ENCODE measurements at regions not wholly inside any gene's neighbourhood (a gene's known extent, or its start where the extent isn't known, plus 50 kb on each side); places are given as distances from the start of the nearest gene placed in this dataset.
"Not testable (repeated sequence)": the region's sequence is repeated elsewhere in the genome, so short reads cannot be mapped to it uniquely, and the experiment has no call there.

DNA sequence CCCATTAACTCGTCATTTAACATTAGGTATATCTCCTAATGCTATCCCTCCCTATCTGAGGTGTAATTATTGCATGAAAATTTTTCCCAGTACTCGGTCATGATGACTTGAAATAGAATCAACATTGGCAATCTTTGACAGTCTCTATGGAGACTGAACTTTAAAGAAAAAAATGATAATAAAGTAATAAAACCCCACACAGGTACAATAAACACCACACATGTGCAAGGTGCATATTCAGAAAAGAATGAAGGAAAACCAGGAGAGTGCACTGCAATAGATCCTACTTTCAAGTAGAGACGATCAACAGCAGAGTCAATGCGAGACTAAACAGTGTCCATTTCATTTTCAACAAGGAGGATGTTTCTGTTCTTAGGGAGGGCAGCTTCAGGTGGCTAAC is 1253.8 kb upstream of the TMEM132C start:
- DNase-seq (ENCODE audit: low read depth, low spot score), result no peak

DNA sequence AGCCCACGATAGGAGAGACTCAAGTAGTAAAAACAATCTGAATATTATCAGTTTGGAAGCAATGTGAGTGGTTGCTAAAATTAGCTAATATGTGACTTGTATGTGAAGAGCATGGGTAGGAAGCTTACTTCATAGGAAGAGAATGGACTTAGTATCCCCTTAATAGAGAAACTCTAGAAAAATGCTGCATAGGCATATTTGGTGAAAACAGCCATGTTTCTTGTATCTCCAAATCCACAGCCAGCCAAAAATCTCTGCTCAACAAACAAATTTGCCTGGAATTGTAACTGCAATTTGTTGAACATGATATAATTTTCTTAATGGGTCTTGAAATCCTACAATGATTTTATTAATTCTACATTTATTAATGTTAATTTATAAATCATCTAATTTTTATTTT is 1252.9 kb upstream of the TMEM132C start:
- no peak for DNase-seq (ENCODE audit: low read depth, low spot score)

DNA sequence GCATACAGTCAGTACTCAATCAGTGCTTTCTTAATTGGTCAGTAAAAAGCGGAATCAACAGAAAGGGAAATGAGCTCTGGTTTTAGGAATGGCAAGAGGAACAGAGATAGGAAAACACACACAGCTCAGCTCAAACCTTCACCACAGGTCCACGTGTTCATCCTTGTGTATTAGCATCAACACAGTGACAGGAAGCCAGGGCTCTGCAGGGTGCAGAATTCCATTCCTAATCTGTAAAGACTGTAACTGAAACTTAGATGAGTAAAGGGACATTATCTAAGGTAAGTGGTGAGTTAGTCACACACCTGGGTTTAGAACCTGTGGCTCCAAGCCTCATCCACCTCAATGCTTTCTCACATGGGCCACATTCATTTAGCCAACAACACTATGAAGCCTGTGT is 1242.2 kb upstream of the TMEM132C start:
- DNase-seq (ENCODE audit: low read depth, low spot score), result no peak

DNA sequence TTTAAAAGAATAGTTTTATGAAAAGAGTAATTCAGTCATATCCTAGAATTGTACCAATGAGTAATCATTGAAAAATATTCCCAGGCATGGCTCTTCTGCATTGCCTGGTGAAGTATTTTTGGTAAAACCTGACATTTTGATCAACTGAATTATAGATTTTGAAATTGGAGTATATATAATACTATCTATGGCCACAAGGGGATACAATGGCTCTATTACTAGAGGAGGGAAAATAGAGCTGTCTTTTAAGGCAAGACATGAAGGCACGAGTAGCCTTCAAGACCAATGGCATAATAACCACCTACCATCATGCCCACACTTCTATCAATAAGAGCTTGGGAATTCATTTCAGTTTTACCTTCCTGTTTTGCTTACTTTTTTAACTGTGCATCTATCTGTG is 1241.4 kb upstream of the TMEM132C start:
- no peak for DNase-seq (ENCODE audit: low read depth, low spot score)

DNA sequence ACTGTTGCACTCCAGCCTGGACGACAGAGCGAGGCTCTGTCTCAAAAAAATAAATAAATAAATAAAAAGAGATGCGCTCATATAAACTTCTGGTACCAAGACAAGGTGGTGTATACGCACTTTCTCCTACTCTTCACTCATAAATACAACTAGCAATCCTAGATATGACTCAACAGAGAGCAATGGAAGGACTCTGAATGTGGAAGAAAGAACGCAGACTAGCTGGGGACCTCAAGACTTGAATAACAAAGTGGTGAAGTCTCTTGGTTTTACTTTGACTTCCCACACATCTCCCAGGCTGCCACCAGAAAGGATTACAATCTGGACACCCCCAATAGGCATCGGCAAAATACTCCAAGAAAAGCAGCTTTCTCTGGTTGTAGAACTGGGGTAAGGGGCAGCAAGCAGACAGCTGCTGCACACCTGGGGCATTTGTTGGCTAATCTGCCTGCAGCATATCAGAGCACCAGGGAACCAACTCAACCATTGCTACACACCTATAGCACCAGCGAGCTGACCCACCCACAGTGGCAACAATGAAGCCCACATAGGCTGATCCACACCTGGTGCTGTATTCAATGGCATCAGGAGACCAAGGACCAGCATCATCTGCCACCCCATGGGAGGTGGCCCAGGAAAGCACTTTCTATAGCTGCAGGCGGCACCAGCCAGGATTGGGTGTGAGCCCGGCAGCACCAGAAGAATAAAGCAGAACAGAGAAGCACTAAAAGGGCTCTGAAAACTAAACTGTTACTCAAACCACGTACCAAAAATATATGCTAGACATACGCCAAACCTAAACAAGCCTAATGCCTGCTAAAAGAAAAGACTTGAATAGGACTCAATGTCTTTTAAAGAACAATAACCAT is 1231.7 kb upstream of the TMEM132C start:
- no peak for DNase-seq (ENCODE audit: low read depth, low spot score)

DNA sequence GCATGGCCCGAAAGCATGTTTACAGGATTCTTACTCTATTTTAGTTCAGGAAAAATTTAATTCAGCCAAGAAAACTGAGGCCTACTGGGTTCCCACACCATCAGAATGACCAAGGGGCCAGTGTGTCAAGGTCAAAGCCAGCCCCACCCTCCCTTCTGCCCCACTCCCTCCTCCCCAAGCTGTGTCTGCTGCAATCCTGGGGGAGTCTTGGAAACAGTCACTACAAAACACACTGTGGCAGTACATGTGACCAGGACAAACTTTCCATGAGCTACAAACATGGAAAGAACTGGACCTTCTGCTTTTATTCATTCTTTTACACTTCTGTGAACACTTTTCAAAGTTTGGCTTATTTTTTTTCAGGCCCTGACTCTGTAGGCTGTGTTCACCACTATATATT is 1228.8 kb upstream of the TMEM132C start:
- no peak for DNase-seq (ENCODE audit: low read depth, low spot score)

DNA sequence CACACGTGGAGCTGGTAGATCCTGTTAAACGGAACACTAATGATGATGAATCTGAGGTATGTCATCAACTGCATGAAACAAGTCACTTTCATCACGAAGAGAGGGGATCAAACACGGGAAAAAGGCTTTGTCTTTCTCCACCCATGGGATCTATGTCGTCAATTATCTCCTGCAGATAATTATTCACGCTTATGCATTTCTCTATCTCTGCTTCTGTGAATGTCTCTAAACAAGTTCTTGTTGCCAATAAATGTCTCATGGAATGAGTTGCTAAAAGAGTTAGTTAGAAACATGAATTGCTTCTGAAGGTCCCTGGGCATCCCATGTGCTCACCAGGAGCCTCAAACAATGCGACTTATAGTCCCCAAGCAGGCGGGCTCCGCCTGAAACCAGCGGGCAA is 1228.2 kb upstream of the TMEM132C start:
- no peak for DNase-seq (ENCODE audit: low read depth, low spot score)

DNA sequence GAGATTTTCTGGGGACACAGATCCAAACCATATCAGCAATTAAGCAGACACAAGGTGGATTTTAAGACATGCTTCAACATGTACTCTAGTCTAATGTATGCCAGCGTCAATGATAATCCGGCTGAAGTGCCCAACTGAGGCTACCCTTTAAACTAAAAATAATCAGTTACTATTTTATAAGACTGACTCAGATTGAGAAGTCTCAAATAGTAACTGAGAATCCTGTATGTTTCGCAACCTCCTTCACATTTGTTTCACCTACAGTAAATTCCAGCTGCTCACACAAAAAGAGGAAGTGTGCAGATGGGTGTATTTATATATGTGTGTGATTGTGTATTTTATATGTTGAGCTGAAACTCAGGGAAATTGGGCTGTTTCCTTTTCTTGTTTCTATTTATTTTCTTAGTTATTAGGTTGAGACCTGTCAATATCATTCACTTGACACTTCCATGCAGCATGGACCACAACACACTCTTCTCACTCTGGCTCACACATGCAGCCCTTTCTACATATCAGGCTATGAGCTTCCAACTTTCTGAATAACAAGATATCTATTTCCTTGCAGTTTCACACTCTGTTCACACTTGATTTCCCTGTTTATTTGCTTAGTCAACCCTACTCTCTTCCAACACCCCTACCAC is 1224.9 kb upstream of the TMEM132C start:
- no peak for DNase-seq (ENCODE audit: low read depth, low spot score)

DNA sequence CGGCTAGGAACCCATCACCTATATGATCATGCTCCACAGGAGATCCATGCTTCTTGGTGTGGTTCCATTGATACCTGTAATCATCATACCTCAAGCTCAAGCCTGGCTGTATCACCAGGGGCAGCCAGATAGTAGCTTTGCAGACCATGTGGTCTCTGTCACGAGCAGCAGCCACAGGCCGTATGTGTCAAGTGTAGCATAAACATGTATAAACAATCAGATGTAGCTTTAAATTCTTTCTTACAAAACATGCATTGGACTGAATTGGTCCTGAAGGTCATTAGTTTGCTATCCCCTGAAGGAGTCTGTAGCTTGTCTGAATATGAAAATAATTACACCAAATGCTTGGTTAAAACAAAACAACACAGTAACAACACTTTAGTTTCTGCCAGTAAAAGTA is 1223.2 kb upstream of the TMEM132C start:
- DNase-seq (ENCODE audit: low read depth, low spot score), result no peak

DNA sequence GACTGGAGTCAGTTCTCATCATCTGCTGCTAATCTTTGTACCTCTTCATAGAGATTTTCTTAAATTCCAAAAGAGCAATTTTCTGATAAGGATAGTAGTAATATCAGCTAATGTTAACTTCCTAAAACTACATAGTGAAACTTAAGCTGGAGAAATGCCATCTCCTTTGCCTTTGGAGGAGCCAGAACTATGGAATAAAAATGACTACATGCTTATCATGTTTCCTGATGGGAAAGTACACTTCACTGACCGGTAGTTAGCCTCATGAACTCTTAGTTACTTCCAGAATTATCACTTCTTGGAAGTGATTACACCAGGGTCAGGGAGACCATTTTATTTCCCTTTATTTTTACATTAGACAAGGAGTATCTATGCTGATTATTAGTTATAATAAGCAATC is 1222.1 kb upstream of the TMEM132C start:
- no peak for DNase-seq (ENCODE audit: low read depth, low spot score)

DNA sequence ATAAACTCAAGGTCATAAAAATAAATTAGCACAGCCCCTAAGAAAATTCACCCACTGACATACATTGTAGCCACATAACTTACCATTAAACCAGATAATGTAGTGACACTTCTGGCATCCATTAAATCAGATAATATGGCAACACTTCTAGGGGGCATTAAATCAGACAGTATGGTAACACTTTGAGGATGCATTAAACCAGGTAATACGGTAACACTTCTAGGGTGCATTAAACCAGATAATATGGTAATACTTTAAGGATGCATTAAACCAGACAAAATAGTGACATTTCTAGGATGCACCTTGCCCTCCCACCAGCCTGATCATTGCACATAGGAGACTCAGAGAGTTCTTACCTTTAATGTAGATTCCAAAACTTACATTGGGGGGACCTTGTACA is 1220.5 kb upstream of the TMEM132C start:
- no peak for DNase-seq (ENCODE audit: low read depth, low spot score)

DNA sequence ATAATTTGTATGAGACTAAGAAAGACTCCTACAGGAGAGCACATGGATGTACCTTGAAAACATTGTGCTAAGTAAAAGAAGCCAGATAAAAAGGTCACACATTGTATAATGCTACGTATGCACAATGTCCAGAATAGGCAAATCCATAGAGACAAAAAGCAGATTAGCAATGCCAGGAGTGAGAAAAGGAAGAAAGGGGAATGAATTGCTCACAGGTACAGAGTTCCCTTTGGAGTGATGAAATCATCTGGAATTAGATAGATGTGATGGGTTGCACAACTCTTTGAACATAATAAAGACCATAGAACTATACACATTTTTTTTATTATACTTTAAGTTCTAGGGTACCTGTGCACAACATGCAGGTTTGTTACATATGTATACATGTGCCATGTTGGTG is 1218.9 kb upstream of the TMEM132C start:
- DNase-seq (ENCODE audit: low read depth, low spot score), result no peak

DNA sequence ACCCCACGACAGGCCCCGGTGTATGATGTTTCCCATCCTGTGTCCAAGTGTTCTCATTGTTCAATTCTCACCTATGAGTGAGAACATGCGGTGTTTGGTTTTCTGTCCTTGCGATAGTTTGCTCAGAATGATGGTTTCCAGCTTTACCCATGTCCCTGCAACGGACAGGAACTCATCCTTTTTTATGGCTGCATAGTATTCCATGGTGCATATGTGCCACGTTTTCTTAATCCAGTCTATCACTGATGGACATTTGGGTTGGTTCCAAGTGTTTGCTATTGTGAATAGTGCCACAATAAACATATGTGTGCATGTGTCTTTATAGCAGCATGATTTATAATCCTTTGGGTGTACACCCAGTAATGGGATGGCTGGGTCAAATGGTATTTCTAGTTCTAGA is 1218.4 kb upstream of the TMEM132C start:
- not testable (repeated sequence) for DNase-seq (ENCODE audit: low read depth, low spot score)

DNA sequence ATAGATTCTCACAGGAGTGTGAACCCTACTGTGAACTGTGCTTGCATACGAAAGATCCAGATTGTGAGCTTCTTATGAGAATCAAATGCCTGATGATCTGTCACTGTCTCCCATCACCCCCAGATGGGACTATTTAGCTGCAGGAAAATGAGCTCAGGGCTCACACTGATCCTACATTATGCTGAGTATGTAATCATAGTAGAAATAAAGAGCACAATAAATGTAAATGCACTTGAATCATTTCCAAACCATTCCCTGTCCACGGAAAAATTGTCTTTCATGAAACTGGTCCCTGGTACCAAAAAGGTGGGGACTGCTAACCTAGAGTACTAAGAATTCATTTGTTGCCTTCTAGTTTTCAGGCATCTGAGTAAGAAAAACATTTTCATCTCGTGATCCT is 1215.8 kb upstream of the TMEM132C start:
- no peak for DNase-seq (ENCODE audit: low read depth, low spot score)

DNA sequence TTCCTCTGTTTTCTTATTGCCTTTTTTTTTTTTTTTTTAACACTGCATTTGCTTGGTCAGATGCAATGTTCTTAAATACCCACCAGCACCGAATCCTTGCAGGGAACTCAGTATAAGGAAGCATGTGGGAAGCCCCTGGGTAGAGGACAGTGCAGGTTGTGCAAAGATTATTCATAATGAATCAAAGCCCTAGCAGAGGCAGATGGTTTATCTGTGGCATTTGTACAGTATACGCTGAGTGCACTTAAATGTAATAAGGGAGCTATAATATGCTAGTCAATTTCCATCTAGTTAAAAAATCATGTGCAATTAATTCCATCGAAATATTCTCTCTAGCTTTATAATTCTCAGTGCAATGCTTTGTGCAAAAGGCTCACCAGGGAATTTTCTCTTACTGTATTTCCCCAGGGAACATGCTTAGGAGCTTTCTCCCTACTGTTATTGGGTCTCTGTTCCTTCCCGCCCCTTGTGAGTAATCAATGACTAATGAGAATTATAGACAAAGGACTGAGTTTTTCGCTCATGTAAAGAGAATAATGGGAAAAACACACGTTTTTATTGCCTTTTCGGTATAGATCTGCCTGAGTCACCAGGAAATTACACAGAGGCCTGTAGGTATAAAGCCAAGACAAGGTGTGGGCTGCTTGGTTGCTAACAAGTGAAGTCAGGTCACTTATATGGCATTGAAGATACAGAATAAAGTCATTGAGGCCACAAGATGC is 1214.3 kb upstream of the TMEM132C start:
- no peak for DNase-seq (ENCODE audit: low read depth, low spot score)

DNA sequence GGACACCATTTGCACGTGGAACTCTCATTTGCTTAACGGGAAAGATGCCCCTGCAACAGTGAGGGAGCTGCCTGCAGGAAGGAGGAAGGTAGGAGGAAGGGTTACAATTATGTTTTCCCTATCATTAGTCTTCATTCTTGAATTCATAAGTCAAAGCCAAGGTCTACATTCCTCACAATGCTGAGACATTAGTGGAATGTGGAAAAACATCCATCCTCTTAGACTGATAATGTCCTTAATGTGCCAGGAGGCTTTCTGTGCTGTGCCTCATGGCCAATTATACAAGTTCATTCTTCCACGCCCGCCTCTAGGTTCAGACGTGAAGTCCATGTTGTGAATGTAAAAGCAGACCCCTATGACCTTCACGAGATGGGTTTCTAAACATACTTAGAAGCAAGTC is 1212.4 kb upstream of the TMEM132C start:
- no peak for DNase-seq (ENCODE audit: low read depth, low spot score)

DNA sequence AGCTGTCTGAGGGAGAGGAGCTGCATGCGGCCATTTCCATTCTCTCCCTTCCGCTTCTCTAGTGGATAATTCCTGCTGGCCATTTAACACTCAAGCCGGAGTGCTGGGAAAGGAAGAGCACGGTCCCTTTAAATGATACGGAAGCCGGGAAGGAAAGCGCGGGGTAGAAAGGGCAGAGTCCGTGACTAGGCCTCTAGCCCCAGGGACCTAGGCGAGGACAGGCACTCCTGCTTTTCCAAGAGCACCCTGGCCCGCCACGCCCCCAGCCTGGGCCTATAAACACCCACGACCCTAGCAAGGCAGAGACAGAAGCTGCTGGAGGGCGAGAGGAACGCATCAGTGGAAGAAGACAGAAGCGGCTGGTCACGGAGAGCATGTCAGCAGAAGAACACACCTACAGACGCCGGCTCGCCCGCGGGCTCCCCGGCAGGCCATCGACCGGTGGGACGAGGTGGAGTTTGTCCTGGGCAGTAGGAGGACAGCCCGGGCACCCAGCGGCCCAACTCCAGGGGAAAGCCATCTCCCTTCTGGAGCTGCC is 1206.6 kb upstream of the TMEM132C start:
- no peak for DNase-seq (ENCODE audit: low read depth, low spot score)

DNA sequence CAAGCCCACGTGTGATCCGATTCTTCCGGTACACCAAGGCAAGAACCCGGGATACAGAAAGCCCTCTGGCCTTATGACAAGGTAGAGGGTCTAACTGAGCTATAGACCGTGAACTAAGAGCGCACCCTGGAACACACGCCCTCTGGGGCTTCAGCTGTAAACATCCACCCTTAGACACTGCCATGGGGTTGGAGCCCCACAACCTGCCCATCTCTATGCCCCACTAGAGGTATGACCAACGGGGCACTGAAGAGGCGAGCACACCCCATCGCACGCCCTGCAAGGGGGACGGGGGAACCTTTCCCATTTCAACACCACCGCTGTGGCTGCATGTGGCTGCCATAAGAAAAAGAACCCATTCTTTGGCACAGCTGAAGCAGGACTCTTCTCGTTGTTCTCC is 1206.0 kb upstream of the TMEM132C start:
- no peak for DNase-seq (ENCODE audit: low read depth, low spot score)

DNA sequence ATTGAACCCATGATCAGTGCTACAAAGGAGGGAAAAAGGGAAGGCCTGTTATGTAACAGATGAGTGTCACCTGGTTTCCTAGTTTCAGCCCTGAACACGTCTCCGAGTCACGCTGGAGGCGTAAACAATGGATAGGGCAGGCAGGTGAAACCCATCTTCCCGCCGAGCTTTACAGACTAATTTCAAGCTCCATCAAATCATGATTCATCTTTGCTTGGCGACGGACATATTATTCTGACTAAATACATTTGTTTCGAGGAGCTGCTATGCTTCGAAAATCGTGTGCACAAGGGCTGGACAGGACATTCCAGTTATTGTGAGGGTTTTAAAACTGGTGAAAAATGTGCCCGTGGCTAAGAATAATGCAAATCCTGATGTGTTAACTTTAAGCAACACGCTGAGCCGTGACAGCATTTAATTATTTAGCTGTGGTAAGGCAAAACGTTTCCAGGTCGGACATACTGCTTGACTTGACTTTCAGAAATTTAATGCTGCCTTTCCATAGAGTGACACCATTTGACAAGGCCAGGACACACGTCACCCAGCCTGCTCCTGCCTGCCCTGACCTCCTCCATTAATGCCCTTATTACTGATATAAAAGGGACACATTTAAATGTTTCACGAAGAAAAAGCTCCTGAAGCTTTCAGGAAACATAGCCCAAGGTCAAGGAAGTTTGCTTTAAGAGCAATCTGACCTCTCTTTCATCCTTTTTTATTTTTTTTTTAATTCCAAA is 1203.5 kb upstream of the TMEM132C start:
- no peak for DNase-seq (ENCODE audit: low read depth, low spot score)

DNA sequence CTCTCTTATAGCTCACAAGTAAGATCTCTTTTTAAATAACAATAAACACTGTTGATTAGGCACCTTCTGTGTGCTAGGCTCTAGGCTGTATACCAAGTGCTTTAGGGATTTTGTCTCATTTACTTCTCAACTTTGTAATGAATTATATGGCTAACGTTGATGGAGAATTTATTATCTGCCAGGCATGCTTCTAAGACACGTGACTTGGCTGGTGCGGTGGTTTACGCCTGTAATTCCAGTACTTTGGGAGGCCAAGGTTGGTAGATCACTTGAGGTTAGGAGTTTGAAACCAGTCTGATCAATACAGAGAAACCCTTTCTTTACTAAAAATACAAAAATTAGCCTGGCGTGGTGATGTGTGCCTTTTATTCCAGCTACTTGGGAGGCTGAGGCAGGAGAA is 1202.8 kb upstream of the TMEM132C start:
- DNase-seq (ENCODE audit: low read depth, low spot score), result no peak

DNA sequence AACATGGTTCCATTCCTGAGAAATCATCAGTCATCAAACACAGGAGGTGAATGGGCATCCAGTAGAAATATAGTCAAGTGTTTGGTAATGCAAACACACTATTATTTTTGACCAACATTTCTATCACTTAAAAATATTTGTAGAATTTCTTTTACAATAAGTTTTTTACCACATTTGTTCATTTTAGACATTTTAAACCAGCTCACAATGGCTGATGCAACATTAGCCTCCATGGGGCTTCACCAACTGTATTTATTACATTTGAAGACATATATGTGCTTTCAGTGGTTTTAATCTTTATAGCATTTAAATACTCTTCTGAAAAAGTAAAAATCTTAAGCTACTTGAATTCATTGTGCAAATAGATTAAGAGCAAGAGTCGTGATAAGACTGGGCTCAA is 1201.4 kb upstream of the TMEM132C start:
- no peak for DNase-seq (ENCODE audit: low read depth, low spot score)
